ENCODE measurements at regions not wholly inside any gene's neighbourhood (a gene's known extent, or its start where the extent isn't known, plus 50 kb on each side); places are given as distances from the start of the nearest gene placed in this dataset.

DNA sequence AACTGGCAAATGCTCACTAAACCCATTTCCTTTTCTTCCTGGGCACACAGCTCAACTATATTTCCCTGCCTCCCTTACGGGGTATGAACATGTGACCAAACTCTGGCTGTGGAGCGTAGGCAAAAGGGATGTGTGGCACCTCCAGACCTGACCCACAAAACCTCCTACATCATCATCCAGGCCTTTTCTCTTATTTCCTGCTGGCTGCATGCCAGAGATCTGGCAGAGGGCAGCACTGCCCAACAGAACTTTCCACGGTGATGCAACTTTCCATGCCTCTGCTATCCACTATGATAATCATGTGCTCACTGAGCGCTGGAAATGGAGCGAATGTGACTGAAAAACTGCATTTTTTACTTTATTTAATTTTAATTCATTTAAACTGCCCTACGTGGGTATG is 99.6 kb upstream of the CACNA1E start:
- TF ChIP-seq, protein P1, sequence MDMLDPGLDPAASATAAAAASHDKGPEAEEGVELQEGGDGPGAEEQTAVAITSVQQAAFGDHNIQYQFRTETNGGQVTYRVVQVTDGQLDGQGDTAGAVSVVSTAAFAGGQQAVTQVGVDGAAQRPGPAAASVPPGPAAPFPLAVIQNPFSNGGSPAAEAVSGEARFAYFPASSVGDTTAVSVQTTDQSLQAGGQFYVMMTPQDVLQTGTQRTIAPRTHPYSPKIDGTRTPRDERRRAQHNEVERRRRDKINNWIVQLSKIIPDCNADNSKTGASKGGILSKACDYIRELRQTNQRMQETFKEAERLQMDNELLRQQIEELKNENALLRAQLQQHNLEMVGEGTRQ (IDR thresholded peaks at IDR 0.05; ENCODE audit: low read depth, low read length), result no peak
- no peak for TF ChIP-seq POLR2A (IDR thresholded peaks at IDR 0.05; ENCODE audit: low read depth, low read length)

All from IMR-90 (cell line).